IMR-90 (cell line): ENCODE measurements at regions not wholly inside any gene's neighbourhood (a gene's known extent, or its start where the extent isn't known, plus 50 kb on each side); places are given as distances from the start of the nearest gene placed in this dataset.

Source experiments
- BHLHE40 ChIP-seq: fragments of 150-350 bp; IDR thresholded peaks from 2 replicates; pipeline ENCODE4 v1.6.1; 2016; ENCODE audit warnings: mild to moderate bottlenecking, low read depth, low read length
- CEBPB ChIP-seq: IDR thresholded peaks from 2 replicates; pipeline ENCODE4 v1.6.1; 2012; ENCODE audit warnings: low read depth, low read length, improper control_type of control experiment
- MAFK ChIP-seq: IDR thresholded peaks from 2 replicates; pipeline ENCODE4 v1.6.1; 2012; ENCODE audit warnings: low read depth, low read length, improper control_type of control experiment
- MAZ ChIP-seq: IDR thresholded peaks from 2 replicates; pipeline ENCODE4 v1.6.1; 2012; ENCODE audit warnings: low read depth, mild to moderate bottlenecking, low read length, improper control_type of control experiment, moderate library complexity, borderline replicate concordance
- NFE2L2 ChIP-seq: fragments of 150-350 bp; IDR thresholded peaks from 2 replicates; pipeline ENCODE4 v1.6.1; 2016; ENCODE audit warnings: low read depth, mild to moderate bottlenecking, low read length
- POLR2A ChIP-seq: IDR thresholded peaks from 2 replicates; pipeline ENCODE4 v1.6.1; 2012; ENCODE audit warnings: mild to moderate bottlenecking, low read depth, low read length
- RCOR1 ChIP-seq: IDR thresholded peaks from 2 replicates; pipeline ENCODE4 v1.6.1; 2012; ENCODE audit warnings: mild to moderate bottlenecking, low read length, improper control_type of control experiment; ENCODE audit not compliant: insufficient replicate concordance
- RFX5 ChIP-seq: IDR thresholded peaks from 2 replicates; pipeline ENCODE4 v1.8.0; 2012; ENCODE audit warnings: low read depth, mild to moderate bottlenecking, low read length, moderate library complexity
- TF ChIP-seq, protein P1 (sequence below): conservative IDR thresholded peaks from 2 replicates; pipeline ENCODE4 v1.5.1; 2012; ENCODE audit warnings: mild to moderate bottlenecking, low read depth, low read length, improper control_type of control experiment
- TF ChIP-seq, protein P2 (sequence below): fragments of 150-350 bp; IDR thresholded peaks from 2 replicates; pipeline ENCODE4 v1.6.1; 2016; ENCODE audit warnings: low read depth, mild to moderate bottlenecking, low read length, moderate library complexity, borderline replicate concordance

DNA sequence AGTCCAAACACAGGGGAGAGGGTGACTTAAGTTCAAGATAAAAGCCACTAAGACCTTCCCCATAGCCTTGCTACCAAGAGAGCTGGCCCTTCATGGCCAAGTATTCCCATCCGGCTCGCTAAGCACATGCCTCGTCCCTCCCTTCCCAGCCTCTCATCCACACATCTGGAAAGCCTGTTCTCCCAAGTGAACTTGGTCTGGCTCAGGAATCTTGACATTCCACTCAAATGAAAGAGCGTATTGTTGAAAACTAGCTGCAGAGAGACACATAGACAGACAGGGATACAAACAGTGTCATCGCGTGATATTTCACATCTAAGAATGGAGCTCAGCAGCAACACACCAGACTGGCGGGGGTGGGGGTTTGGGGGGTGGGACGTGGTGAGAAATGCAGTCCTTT lies 182.8 kb upstream of the FOXQ1 start:
- TF ChIP-seq NFE2L2 (no peak), POLR2A (no peak), BHLHE40 (no peak), MAFK (no peak), MAZ (no peak), CEBPB (no peak), RCOR1 (no peak), RFX5 (no peak)
- TF ChIP-seq, protein P1, sequence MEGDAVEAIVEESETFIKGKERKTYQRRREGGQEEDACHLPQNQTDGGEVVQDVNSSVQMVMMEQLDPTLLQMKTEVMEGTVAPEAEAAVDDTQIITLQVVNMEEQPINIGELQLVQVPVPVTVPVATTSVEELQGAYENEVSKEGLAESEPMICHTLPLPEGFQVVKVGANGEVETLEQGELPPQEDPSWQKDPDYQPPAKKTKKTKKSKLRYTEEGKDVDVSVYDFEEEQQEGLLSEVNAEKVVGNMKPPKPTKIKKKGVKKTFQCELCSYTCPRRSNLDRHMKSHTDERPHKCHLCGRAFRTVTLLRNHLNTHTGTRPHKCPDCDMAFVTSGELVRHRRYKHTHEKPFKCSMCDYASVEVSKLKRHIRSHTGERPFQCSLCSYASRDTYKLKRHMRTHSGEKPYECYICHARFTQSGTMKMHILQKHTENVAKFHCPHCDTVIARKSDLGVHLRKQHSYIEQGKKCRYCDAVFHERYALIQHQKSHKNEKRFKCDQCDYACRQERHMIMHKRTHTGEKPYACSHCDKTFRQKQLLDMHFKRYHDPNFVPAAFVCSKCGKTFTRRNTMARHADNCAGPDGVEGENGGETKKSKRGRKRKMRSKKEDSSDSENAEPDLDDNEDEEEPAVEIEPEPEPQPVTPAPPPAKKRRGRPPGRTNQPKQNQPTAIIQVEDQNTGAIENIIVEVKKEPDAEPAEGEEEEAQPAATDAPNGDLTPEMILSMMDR = no peak
- TF ChIP-seq, protein P2, sequence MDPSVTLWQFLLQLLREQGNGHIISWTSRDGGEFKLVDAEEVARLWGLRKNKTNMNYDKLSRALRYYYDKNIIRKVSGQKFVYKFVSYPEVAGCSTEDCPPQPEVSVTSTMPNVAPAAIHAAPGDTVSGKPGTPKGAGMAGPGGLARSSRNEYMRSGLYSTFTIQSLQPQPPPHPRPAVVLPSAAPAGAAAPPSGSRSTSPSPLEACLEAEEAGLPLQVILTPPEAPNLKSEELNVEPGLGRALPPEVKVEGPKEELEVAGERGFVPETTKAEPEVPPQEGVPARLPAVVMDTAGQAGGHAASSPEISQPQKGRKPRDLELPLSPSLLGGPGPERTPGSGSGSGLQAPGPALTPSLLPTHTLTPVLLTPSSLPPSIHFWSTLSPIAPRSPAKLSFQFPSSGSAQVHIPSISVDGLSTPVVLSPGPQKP = no peak
